Skeletal muscle cell (primary cell): ENCODE measurements at regions not wholly inside any gene's neighbourhood (a gene's known extent, or its start where the extent isn't known, plus 50 kb on each side); places are given as distances from the start of the nearest gene placed in this dataset.
A peak's percentile ranks its signal among the peaks of the same experiment; 100 is the strongest.

Experiments
- DNase-seq: peaks from one replicate; pipeline ENCODE4 v3.0.0-alpha.2; 2010; ENCODE audit warnings: low read depth
- H3K4me3 ChIP-seq: 2 replicates; pipeline ENCODE4 v1.5.1; 2011; ENCODE audit warnings: low read depth, mild to moderate bottlenecking, control low read depth, low read length, moderate library complexity

- DNase-seq = no peak
- H3K4me3 ChIP-seq = no peak overlapping the region
Observed at GRCh38 chr3:20346369-20346768, 160.4 kb upstream of the SGO1 start.

- no peak for DNase-seq
- no peak overlapping the region for H3K4me3 ChIP-seq
Observed at GRCh38 chr3:20344400-20344959, 158.5 kb upstream of the SGO1 start.

- DNase-seq = no peak
Observed at GRCh38 chr3:20343790-20344189, 157.8 kb upstream of the SGO1 start.

GRCh38 chr3:20340324-20340928 lies 154.4 kb upstream of the SGO1 start:
- H3K4me3 ChIP-seq = no peak overlapping the region
- DNase-seq = peak; percentile 33

More at GRCh38 chr3:20343790-20344189, 157.8 kb upstream of the SGO1 start:
- no peak overlapping the region for H3K4me3 ChIP-seq

GRCh38 chr3:20336572-20336971 lies 150.6 kb upstream of the SGO1 start:
- DNase-seq = no peak
- no peak overlapping the region for H3K4me3 ChIP-seq

GRCh38 chr3:20334842-20335241 lies 148.8 kb upstream of the SGO1 start:
- no peak overlapping the region for H3K4me3 ChIP-seq
- DNase-seq = no peak

GRCh38 chr3:20327889-20328288 lies 141.9 kb upstream of the SGO1 start:
- no peak for DNase-seq
- H3K4me3 ChIP-seq = no peak overlapping the region

GRCh38 chr3:20326541-20326940 lies 140.5 kb upstream of the SGO1 start:
- H3K4me3 ChIP-seq = no peak overlapping the region
- DNase-seq = no peak

- no peak overlapping the region for H3K4me3 ChIP-seq
- no peak for DNase-seq
Observed at GRCh38 chr3:20325563-20325962, 139.6 kb upstream of the SGO1 start.

- H3K4me3 ChIP-seq = no peak overlapping the region
- no peak for DNase-seq
Observed at GRCh38 chr3:20324664-20325478, 138.9 kb upstream of the SGO1 start.

- no peak for DNase-seq
- no peak overlapping the region for H3K4me3 ChIP-seq
Observed at GRCh38 chr3:20323307-20323927, 137.4 kb upstream of the SGO1 start.

GRCh38 chr3:20322085-20322484 lies 136.1 kb upstream of the SGO1 start:
- DNase-seq = no peak
- no peak overlapping the region for H3K4me3 ChIP-seq

GRCh38 chr3:20321391-20322047 lies 135.5 kb upstream of the SGO1 start:
- no peak for DNase-seq
- H3K4me3 ChIP-seq = no peak overlapping the region

GRCh38 chr3:20320489-20320888 lies 134.5 kb upstream of the SGO1 start:
- no peak overlapping the region for H3K4me3 ChIP-seq
- no peak for DNase-seq

- H3K4me3 ChIP-seq = no peak overlapping the region
- no peak for DNase-seq
Observed at GRCh38 chr3:20319551-20319950, 133.5 kb upstream of the SGO1 start.

- no peak for DNase-seq
- no peak overlapping the region for H3K4me3 ChIP-seq
Observed at GRCh38 chr3:20317616-20318015, 131.6 kb upstream of the SGO1 start.

GRCh38 chr3:20316238-20316637 lies 130.2 kb upstream of the SGO1 start:
- DNase-seq = no peak
- H3K4me3 ChIP-seq = no peak overlapping the region

- no peak for DNase-seq
- no peak overlapping the region for H3K4me3 ChIP-seq
Observed at GRCh38 chr3:20310629-20311028, 124.6 kb upstream of the SGO1 start.

- no peak for DNase-seq
- no peak overlapping the region for H3K4me3 ChIP-seq
Observed at GRCh38 chr3:20307383-20307782, 121.4 kb upstream of the SGO1 start.

- no peak for DNase-seq
- H3K4me3 ChIP-seq = no peak overlapping the region
Observed at GRCh38 chr3:20305647-20306046, 119.6 kb upstream of the SGO1 start.
